ENCODE measurements at regions not wholly inside any gene's neighbourhood (a gene's known extent, or its start where the extent isn't known, plus 50 kb on each side); places are given as distances from the start of the nearest gene placed in this dataset.

GRCh38 chr12:19908830-19909229 lies 459.5 kb upstream of the PDE3A start:
- POLR2A ChIA-PET: no interaction called here
- DNase-seq (ENCODE audit: extremely low spot score): no peak
- no peak for TF ChIP-seq CTCF (IDR thresholded peaks at IDR 0.05; ENCODE audit: control extremely low read depth, extremely low read depth, low read depth, missing control alignments)
- CTCF ChIA-PET: interaction anchor here (0.7 to 2.4 kb wide), 2 partner anchors 16 to 29 kb away, joined by 3 to 9 read pairs; no protein-coding TSS in a partner anchor

GRCh38 chr12:19909418-19909817 lies 458.9 kb upstream of the PDE3A start:
- TF ChIP-seq CTCF (IDR thresholded peaks at IDR 0.05; ENCODE audit: control extremely low read depth, extremely low read depth, low read depth, missing control alignments): no peak
- ChIA-PET CTCF (interaction anchor here (1.0 to 2.4 kb wide), 2 partner anchors 11 to 16 kb away, joined by 5 to 9 read pairs; no protein-coding TSS in a partner anchor), POLR2A (no interaction called here)
- no peak for DNase-seq (ENCODE audit: extremely low spot score)

DNA sequence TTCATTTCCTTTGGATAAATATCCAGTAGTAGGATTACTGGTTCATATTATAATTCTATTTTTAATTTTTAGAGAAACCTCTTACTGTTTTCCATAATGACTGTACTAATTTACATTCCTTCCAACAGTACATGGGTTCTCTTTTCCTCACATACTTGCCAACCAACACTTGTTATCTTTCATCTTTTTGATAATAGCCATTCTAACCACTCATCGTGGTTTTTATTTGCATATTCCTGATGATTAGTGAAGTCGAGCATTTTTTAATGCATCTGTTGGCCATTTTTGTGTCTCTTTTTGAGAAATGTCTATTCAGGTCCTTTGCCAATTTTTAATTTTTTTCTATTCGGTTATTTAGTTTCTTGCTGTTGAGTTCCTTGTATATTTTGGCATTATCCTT lies 457.7 kb upstream of the PDE3A start:
- ChIA-PET POLR2A (no interaction called here), CTCF (no interaction called here)
- TF ChIP-seq CTCF (IDR thresholded peaks at IDR 0.05; ENCODE audit: control extremely low read depth, extremely low read depth, low read depth, missing control alignments): no peak
- no peak for DNase-seq (ENCODE audit: extremely low spot score)

DNA sequence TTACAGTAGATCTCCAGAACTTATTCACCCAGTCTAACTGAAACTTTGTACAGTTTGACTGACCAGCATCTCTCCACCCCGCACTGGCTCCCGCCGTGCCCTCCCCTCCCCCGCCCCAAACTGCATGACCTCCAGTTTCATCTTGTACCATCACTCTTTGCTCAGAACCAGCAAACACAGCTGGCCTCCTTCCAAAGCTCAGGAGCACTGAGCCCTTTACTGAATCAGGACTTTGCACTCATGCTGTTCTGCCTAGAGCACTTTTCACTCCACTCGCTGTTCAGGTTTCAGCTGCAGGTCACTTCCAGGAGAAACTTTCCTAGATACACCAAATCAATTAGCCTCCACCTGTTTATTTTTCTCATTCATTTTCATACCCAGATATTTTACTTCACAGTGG lies 455.3 kb upstream of the PDE3A start:
- no peak for TF ChIP-seq CTCF (IDR thresholded peaks at IDR 0.05; ENCODE audit: control extremely low read depth, extremely low read depth, low read depth, missing control alignments)
- ChIA-PET CTCF (interaction anchor here (1.0 kb wide), 2 partner anchors 13 to 85 kb away, joined by 3 read pairs; no protein-coding TSS in a partner anchor), POLR2A (no interaction called here)
- no peak for DNase-seq (ENCODE audit: extremely low spot score)

- peak; percentile 50 for TF ChIP-seq CTCF (IDR thresholded peaks at IDR 0.05; ENCODE audit: control extremely low read depth, extremely low read depth, low read depth, missing control alignments)
- no peak for DNase-seq (ENCODE audit: extremely low spot score)
- ChIA-PET POLR2A (no interaction called here), CTCF (interaction anchor here (0.7 to 2.5 kb wide), 12 partner anchors 10 to 305 kb away, joined by 3 to 7 read pairs (median 4); no protein-coding TSS in a partner anchor)
Observed at GRCh38 chr12:19915392-19916195, 452.7 kb upstream of the PDE3A start.

- ChIA-PET CTCF (interaction anchor here (0.7 to 2.5 kb wide), 14 partner anchors 9 to 305 kb away, joined by 3 to 7 read pairs (median 4); no protein-coding TSS in a partner anchor), POLR2A (no interaction called here)
- no peak for DNase-seq (ENCODE audit: extremely low spot score)
- TF ChIP-seq CTCF (IDR thresholded peaks at IDR 0.05; ENCODE audit: control extremely low read depth, extremely low read depth, low read depth, missing control alignments): no peak
Observed at GRCh38 chr12:19916196-19916753, 452.1 kb upstream of the PDE3A start.

All from GM10248 (cell line).